HEK293 (cell line): ENCODE measurements at regions not wholly inside any gene's neighbourhood (a gene's known extent, or its start where the extent isn't known, plus 50 kb on each side); places are given as distances from the start of the nearest gene placed in this dataset.

Source experiments
- CTCF ChIA-PET: fragments of 350-600 bp; formaldehyde crosslinking; extraction: SDS; loops from one replicate; lab custom pipeline; 2021; ENCODE audit warnings: antibody characterized with exemption; lab: Yijun Ruan, JAX
- POLR2A ChIA-PET: fragments of 300-600 bp; formaldehyde crosslinking; extraction: SDS; loops from one replicate; lab custom pipeline; 2020; ENCODE audit warnings: antibody characterized with exemption, inconsistent platforms; lab: Yijun Ruan, JAX
- H3K27ac ChIP-seq: fragments of 200-500 bp; sonication (Bioruptor generic); 2 replicates; pipeline ENCODE4 v1.5.1; 2014; ENCODE audit warnings: low read depth, low read length, control low read depth, inconsistent platforms; ENCODE audit errors: extremely low read depth
- H3K36me3 ChIP-seq, 2 experiments: fragments of 200-500 bp in 1 of 2; sonication (Bioruptor generic) in 1 of 2; 1 replicate in 1 of 2; 2 replicates in 1 of 2; pipeline ENCODE4 v1.5.1; 2014 to 2017; ENCODE audit warnings: inconsistent platforms in 2 of 2, low read length in 2 of 2; ENCODE audit not compliant: control insufficient read depth in 2 of 2, insufficient read depth in 1 of 2
- H3K4me1 ChIP-seq: fragments of 200-500 bp; sonication (Bioruptor generic); 2 replicates; pipeline ENCODE4 v1.5.1; 2014; ENCODE audit warnings: mild to moderate bottlenecking, low read length, inconsistent platforms; ENCODE audit not compliant: control insufficient read depth, insufficient read depth
- H3K4me3 ChIP-seq: 2 replicates; pipeline ENCODE4 v1.5.1; 2011; ENCODE audit warnings: low read depth, mild to moderate bottlenecking, control low read depth, low read length, moderate library complexity
- H3K9me3 ChIP-seq: fragments of 200-500 bp; sonication (Bioruptor generic); 2 replicates; pipeline ENCODE4 v1.5.1; 2014; ENCODE audit warnings: low read depth, low read length, inconsistent platforms; ENCODE audit not compliant: control insufficient read depth, insufficient read depth
- ATF2 ChIP-seq: fragments of 450-650 bp; formaldehyde crosslinking; IDR thresholded peaks from 2 replicates; pipeline ENCODE4 v1.5.1; 2016; ENCODE audit warnings: missing biosample characterization, missing genetic modification characterization, low read depth
- GLIS2 ChIP-seq: fragments of 450-650 bp; formaldehyde crosslinking; IDR thresholded peaks from 2 replicates; pipeline ENCODE4 v1.5.1; 2016; ENCODE audit warnings: missing biosample characterization, missing genetic modification characterization
- HOXA7 ChIP-seq: sonication (generic); formaldehyde crosslinking; IDR thresholded peaks from 2 replicates; pipeline ENCODE4 v1.8.1; 2022; ENCODE audit warnings: missing genetic modification reagents, borderline replicate concordance
- IKZF3 ChIP-seq: fragments of 450-650 bp; IDR thresholded peaks from 2 replicates; pipeline ENCODE4 v1.5.0; 2018; ENCODE audit warnings: missing biosample characterization, mild to moderate bottlenecking, missing genetic modification characterization, moderate library complexity
- KLF9 ChIP-seq: fragments of 450-650 bp; formaldehyde crosslinking; IDR thresholded peaks from 2 replicates; pipeline ENCODE4 v1.5.1; 2016; ENCODE audit warnings: missing biosample characterization, missing genetic modification characterization, low read depth
- OVOL3 ChIP-seq: fragments of 450-650 bp; formaldehyde crosslinking; IDR thresholded peaks from 2 replicates; pipeline ENCODE4 v1.5.1; 2016; ENCODE audit warnings: missing biosample characterization, missing genetic modification characterization
- SETDB1 ChIP-seq: IDR thresholded peaks from one replicate; pipeline ENCODE4 v1.6.1; 2017; ENCODE audit warnings: mild to moderate bottlenecking, low read length, moderate library complexity, mixed read lengths; ENCODE audit not compliant: insufficient read length
- TSHZ1 ChIP-seq: fragments of 450-650 bp; formaldehyde crosslinking; IDR thresholded peaks from 2 replicates; pipeline ENCODE4 v1.5.1; 2016; ENCODE audit warnings: missing biosample characterization, missing genetic modification characterization, borderline replicate concordance
- YY1 ChIP-seq: fragments of 450-650 bp; formaldehyde crosslinking; IDR thresholded peaks from 2 replicates; pipeline ENCODE4 v1.5.1; 2018; ENCODE audit warnings: missing biosample characterization, missing genetic modification characterization
- ZBTB44 ChIP-seq: fragments of 450-650 bp; IDR thresholded peaks from 2 replicates; pipeline ENCODE4 v1.5.1; 2018; ENCODE audit warnings: missing biosample characterization, mild to moderate bottlenecking, missing genetic modification characterization
- ZEB2 ChIP-seq: fragments of 450-650 bp; formaldehyde crosslinking; IDR thresholded peaks from 2 replicates; pipeline ENCODE4 v1.5.1; 2016; ENCODE audit warnings: missing biosample characterization, missing genetic modification characterization
- ZNF133 ChIP-seq: fragments of 450-650 bp; formaldehyde crosslinking; IDR thresholded peaks from 2 replicates; pipeline ENCODE4 v1.5.1; 2016; ENCODE audit warnings: missing biosample characterization, missing genetic modification characterization
- ZNF202 ChIP-seq: fragments of 450-650 bp; formaldehyde crosslinking; IDR thresholded peaks from 2 replicates; pipeline ENCODE4 v1.5.1; 2016; ENCODE audit warnings: missing biosample characterization, missing genetic modification characterization, borderline replicate concordance
- ZNF221 ChIP-seq: fragments of 450-650 bp; formaldehyde crosslinking; IDR thresholded peaks from 2 replicates; pipeline ENCODE4 v1.5.1; 2017; ENCODE audit warnings: missing biosample characterization, missing genetic modification characterization, borderline replicate concordance
- ZNF335 ChIP-seq: fragments of 450-650 bp; formaldehyde crosslinking; conservative IDR thresholded peaks from 2 replicates; pipeline ENCODE4 v1.5.1; 2016; ENCODE audit warnings: missing biosample characterization, missing genetic modification characterization
- ZNF350 ChIP-seq: fragments of 450-650 bp; formaldehyde crosslinking; IDR thresholded peaks from 2 replicates; pipeline ENCODE4 v1.5.0; 2017; ENCODE audit warnings: missing biosample characterization, mild to moderate bottlenecking, missing genetic modification characterization
- ZNF366 ChIP-seq: fragments of 450-650 bp; formaldehyde crosslinking; conservative IDR thresholded peaks from 2 replicates; pipeline ENCODE4 v1.5.1; 2016; ENCODE audit warnings: missing biosample characterization, missing genetic modification characterization
- ZNF404 ChIP-seq: fragments of 450-650 bp; formaldehyde crosslinking; IDR thresholded peaks from 2 replicates; pipeline ENCODE4 v1.5.1; 2017; ENCODE audit warnings: missing biosample characterization, missing genetic modification characterization
- ZNF473 ChIP-seq: fragments of 450-650 bp; formaldehyde crosslinking; IDR thresholded peaks from 2 replicates; pipeline ENCODE4 v1.5.1; 2017; ENCODE audit warnings: missing biosample characterization, missing genetic modification characterization
- ZNF48 ChIP-seq: fragments of 450-650 bp; formaldehyde crosslinking; IDR thresholded peaks from 2 replicates; pipeline ENCODE4 v1.5.1; 2016; ENCODE audit warnings: missing biosample characterization, missing genetic modification characterization
- ZNF560 ChIP-seq: fragments of 450-650 bp; formaldehyde crosslinking; IDR thresholded peaks from 2 replicates; pipeline ENCODE4 v1.5.1; 2017; ENCODE audit warnings: missing biosample characterization, missing genetic modification characterization, borderline replicate concordance
- ZNF596 ChIP-seq: fragments of 450-650 bp; IDR thresholded peaks from 2 replicates; pipeline ENCODE4 v1.5.0; 2018; ENCODE audit warnings: missing biosample characterization, mild to moderate bottlenecking, missing genetic modification characterization, moderate library complexity
- ZNF707 ChIP-seq: fragments of 450-650 bp; formaldehyde crosslinking; IDR thresholded peaks from 2 replicates; pipeline ENCODE4 v1.5.1; 2016; ENCODE audit warnings: missing biosample characterization, missing genetic modification characterization
- ZNF843 ChIP-seq: fragments of 450-650 bp; formaldehyde crosslinking; IDR thresholded peaks from 2 replicates; pipeline ENCODE4 v1.5.1; 2016; ENCODE audit warnings: missing biosample characterization, missing genetic modification characterization
- TF ChIP-seq, protein P1 (sequence below): fragments of 450-650 bp; formaldehyde crosslinking; IDR thresholded peaks from 2 replicates; pipeline ENCODE4 v1.5.1; 2016; ENCODE audit warnings: missing biosample characterization, missing genetic modification characterization
- TF ChIP-seq, protein P2 (sequence below): fragments of 450-650 bp; formaldehyde crosslinking; IDR thresholded peaks from 2 replicates; pipeline ENCODE4 v1.5.1; 2016; ENCODE audit warnings: missing biosample characterization, missing genetic modification characterization, borderline replicate concordance

- H3K27ac ChIP-seq: no peak overlapping the region
- no peaks in the 10 kb centered on the region for H3K4me1 ChIP-seq
- no peak for TF ChIP-seq ZNF350
- TF ChIP-seq ZNF473 (tag by site-specific recombination): no peak
- TF ChIP-seq ZEB2 (tag by site-specific recombination): no peak
- no peak for TF ChIP-seq IKZF3 (tag by site-specific recombination)
- TF ChIP-seq, protein P1, sequence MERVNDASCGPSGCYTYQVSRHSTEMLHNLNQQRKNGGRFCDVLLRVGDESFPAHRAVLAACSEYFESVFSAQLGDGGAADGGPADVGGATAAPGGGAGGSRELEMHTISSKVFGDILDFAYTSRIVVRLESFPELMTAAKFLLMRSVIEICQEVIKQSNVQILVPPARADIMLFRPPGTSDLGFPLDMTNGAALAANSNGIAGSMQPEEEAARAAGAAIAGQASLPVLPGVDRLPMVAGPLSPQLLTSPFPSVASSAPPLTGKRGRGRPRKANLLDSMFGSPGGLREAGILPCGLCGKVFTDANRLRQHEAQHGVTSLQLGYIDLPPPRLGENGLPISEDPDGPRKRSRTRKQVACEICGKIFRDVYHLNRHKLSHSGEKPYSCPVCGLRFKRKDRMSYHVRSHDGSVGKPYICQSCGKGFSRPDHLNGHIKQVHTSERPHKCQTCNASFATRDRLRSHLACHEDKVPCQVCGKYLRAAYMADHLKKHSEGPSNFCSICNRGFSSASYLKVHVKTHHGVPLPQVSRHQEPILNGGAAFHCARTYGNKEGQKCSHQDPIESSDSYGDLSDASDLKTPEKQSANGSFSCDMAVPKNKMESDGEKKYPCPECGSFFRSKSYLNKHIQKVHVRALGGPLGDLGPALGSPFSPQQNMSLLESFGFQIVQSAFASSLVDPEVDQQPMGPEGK (tag by site-specific recombination): no peak
- no peak for TF ChIP-seq ZNF843
- no peak for TF ChIP-seq ZNF48
- no peak for TF ChIP-seq GLIS2 (tag by site-specific recombination)
- TF ChIP-seq YY1 (tag by site-specific recombination): no peak
- no peak for TF ChIP-seq ZNF335 (tag by site-specific recombination)
- no peak for TF ChIP-seq ZNF221 (tag by site-specific recombination)
- no peak for TF ChIP-seq ZNF404 (tag by site-specific recombination)
- no peak for TF ChIP-seq ZNF707 (tag by site-specific recombination)
- TF ChIP-seq, protein P2, sequence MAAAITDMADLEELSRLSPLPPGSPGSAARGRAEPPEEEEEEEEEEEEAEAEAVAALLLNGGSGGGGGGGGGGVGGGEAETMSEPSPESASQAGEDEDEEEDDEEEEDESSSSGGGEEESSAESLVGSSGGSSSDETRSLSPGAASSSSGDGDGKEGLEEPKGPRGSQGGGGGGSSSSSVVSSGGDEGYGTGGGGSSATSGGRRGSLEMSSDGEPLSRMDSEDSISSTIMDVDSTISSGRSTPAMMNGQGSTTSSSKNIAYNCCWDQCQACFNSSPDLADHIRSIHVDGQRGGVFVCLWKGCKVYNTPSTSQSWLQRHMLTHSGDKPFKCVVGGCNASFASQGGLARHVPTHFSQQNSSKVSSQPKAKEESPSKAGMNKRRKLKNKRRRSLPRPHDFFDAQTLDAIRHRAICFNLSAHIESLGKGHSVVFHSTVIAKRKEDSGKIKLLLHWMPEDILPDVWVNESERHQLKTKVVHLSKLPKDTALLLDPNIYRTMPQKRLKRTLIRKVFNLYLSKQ (tag by site-specific recombination): no peak
- no peak for TF ChIP-seq ZBTB44
- H3K9me3 ChIP-seq: no peaks in the 10 kb centered on the region
- CTCF ChIA-PET: no interaction called here
- no peaks in the 10 kb centered on the region for H3K36me3 ChIP-seq
- no peak overlapping the region; the same call in 1 of the 2 replicates for H3K4me3 ChIP-seq
- POLR2A ChIA-PET: no interaction called here
Measured at GRCh38 chr11:69985641-69986439, 92.3 kb upstream of the ANO1 start.

- Histone ChIP-seq H3K36me3 (no peaks in the 10 kb centered on the region), H3K4me1 (no peaks in the 10 kb centered on the region), H3K27ac (no peak overlapping the region), H3K9me3 (no peaks in the 10 kb centered on the region), H3K4me3 (no peak overlapping the region)
- ChIA-PET POLR2A (no interaction called here), CTCF (no interaction called here)
- TF ChIP-seq HOXA7 (CRISPR knock-in tag) (no peak), OVOL3 (tag by site-specific recombination) (no peak), ZNF596 (tag by site-specific recombination) (no peak), ZNF560 (tag by site-specific recombination) (no peak), KLF9 (tag by site-specific recombination) (no peak), ZNF133 (tag by site-specific recombination) (no peak), ZNF202 (tag by site-specific recombination) (no peak), ZNF350 (no peak), TSHZ1 (tag by site-specific recombination) (no peak), ZNF366 (tag by site-specific recombination) (no peak), SETDB1 (no peak), ATF2 (tag by site-specific recombination) (no peak)
Measured at GRCh38 chr11:69986440-69986787, 91.7 kb upstream of the ANO1 start.
